ENCODE measurements at regions not wholly inside any gene's neighbourhood (a gene's known extent, or its start where the extent isn't known, plus 50 kb on each side); places are given as distances from the start of the nearest gene placed in this dataset.

GRCh38 chr19:30910485-30911240 lies 438.6 kb downstream of the TSHZ3 start:
- Histone ChIP-seq H3K27me3 (no peaks in the 10 kb centered on the region), H3K36me3 (no peaks in the 10 kb centered on the region), H3K9me3 (no peaks in the 10 kb centered on the region), H3K4me1 (no peaks in the 10 kb centered on the region), H3K4me3 (no peak overlapping the region), H3K27ac (no peak overlapping the region)
- ATAC-seq = no peak
- no peak for FAIRE-seq
- 52 to 64% methylated on average over 16 of the region's 16 CpGs for WGBS, 2 donors
- DNase-seq = no peak
- TF ChIP-seq, protein P1, sequence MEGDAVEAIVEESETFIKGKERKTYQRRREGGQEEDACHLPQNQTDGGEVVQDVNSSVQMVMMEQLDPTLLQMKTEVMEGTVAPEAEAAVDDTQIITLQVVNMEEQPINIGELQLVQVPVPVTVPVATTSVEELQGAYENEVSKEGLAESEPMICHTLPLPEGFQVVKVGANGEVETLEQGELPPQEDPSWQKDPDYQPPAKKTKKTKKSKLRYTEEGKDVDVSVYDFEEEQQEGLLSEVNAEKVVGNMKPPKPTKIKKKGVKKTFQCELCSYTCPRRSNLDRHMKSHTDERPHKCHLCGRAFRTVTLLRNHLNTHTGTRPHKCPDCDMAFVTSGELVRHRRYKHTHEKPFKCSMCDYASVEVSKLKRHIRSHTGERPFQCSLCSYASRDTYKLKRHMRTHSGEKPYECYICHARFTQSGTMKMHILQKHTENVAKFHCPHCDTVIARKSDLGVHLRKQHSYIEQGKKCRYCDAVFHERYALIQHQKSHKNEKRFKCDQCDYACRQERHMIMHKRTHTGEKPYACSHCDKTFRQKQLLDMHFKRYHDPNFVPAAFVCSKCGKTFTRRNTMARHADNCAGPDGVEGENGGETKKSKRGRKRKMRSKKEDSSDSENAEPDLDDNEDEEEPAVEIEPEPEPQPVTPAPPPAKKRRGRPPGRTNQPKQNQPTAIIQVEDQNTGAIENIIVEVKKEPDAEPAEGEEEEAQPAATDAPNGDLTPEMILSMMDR (IDR thresholded peaks at IDR 0.05) = no peak
- intact Hi-C loops (cut with DNase I) = no loop called here

DNA sequence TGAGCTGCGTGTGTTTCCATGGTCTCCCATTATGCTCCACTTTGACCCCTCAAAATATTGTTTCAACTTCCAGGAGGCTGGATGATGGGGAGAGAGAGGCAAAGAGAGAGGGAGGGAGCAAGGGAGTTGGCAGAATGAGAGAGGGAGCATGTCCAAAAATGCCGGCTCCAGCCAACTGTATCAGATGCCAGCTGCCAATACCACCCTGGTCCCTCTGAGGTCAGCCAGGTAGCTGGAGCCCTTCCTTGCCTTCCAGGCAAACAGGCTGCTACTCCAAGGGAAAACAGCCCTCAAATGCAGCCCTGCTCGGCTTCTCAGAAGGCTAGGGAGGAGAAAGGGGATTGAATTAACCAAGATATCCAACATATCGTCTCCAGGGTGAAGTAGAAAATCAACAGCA lies 440.0 kb downstream of the TSHZ3 start:
- Histone ChIP-seq H3K36me3 (no peaks in the 10 kb centered on the region), H3K9me3 (no peaks in the 10 kb centered on the region), H3K4me1 (no peaks in the 10 kb centered on the region), H3K27ac (no peak overlapping the region), H3K4me3 (no peak overlapping the region), H3K27me3 (no peaks in the 10 kb centered on the region)
- TF ChIP-seq, protein P1 (IDR thresholded peaks at IDR 0.05) = no peak
- 41 to 45% methylated on average over 4 of the region's 4 CpGs for WGBS, 2 donors
- no peak for FAIRE-seq
- ATAC-seq = no peak
- no peak for DNase-seq
- intact Hi-C loops (cut with DNase I) = no loop called here

- Histone ChIP-seq H3K36me3 (no peaks in the 10 kb centered on the region), H3K27me3 (no peaks in the 10 kb centered on the region), H3K4me1 (no peaks in the 10 kb centered on the region), H3K9me3 (no peaks in the 10 kb centered on the region), H3K27ac (no peak overlapping the region), H3K4me3 (no peak overlapping the region)
- FAIRE-seq (no peak), DNase-seq (no peak), ATAC-seq (no peak)
- intact Hi-C loops (cut with DNase I) = no loop called here
- TF ChIP-seq, protein P1 (IDR thresholded peaks at IDR 0.05) = no peak
- 67 to 85% methylated on average over 4 of the region's 4 CpGs for WGBS, 2 donors
These were observed 440.9 kb downstream of the TSHZ3 start for GRCh38 chr19:30908262-30908771.

- ATAC-seq = no peak
- intact Hi-C loops (cut with DNase I) = no loop called here
These were observed 442.4 kb downstream of the TSHZ3 start for GRCh38 chr19:30906871-30907270.

More at GRCh38 chr19:30906871-30907270, 442.4 kb downstream of the TSHZ3 start:
- Histone ChIP-seq H3K36me3 (no peaks in the 10 kb centered on the region), H3K9me3 (no peaks in the 10 kb centered on the region), H3K27me3 (no peaks in the 10 kb centered on the region), H3K4me3 (no peak overlapping the region), H3K4me1 (no peaks in the 10 kb centered on the region), H3K27ac (no peak overlapping the region)
- WGBS, 2 donors = 77 to 83% methylated on average over 8 of the region's 8 CpGs
- DNase-seq (no peak), FAIRE-seq (no peak)
- TF ChIP-seq, protein P1 (IDR thresholded peaks at IDR 0.05) = no peak
